H9 (cell line): ENCODE measurements at regions not wholly inside any gene's neighbourhood (a gene's known extent, or its start where the extent isn't known, plus 50 kb on each side); places are given as distances from the start of the nearest gene placed in this dataset.

Source experiments
- DNase-seq: peaks from one replicate; pipeline ENCODE4 v3.0.0-alpha.2; 2017
- H2AFZ ChIP-seq: one replicate; pipeline ENCODE4 v1.6.1; 2013; ENCODE audit warnings: mild to moderate bottlenecking, low read length, control low read depth, moderate library complexity
- H2AK5ac ChIP-seq: 2 replicates; pipeline ENCODE4 v1.6.1; 2013; ENCODE audit warnings: low read length, control low read depth, mixed read lengths; ENCODE audit not compliant: insufficient read length
- H2BK120ac ChIP-seq: one replicate; pipeline ENCODE4 v1.6.1; 2013; ENCODE audit warnings: low read depth, mild to moderate bottlenecking, low read length, control low read depth, inconsistent platforms; ENCODE audit not compliant: poor library complexity, severe bottlenecking
- H2BK12ac ChIP-seq: 2 replicates; pipeline ENCODE4 v1.6.1; 2013; ENCODE audit warnings: low read length, control low read depth, mixed read lengths, low read depth; ENCODE audit not compliant: insufficient read length
- H2BK15ac ChIP-seq: 2 replicates; pipeline ENCODE4 v1.6.1; 2013; ENCODE audit warnings: low read depth, low read length, control low read depth
- H2BK20ac ChIP-seq: one replicate; pipeline ENCODE4 v1.6.1; 2013; ENCODE audit warnings: low read depth, mild to moderate bottlenecking, low read length, control low read depth, inconsistent platforms; ENCODE audit not compliant: poor library complexity, severe bottlenecking
- H2BK5ac ChIP-seq: 2 replicates; pipeline ENCODE4 v1.6.1; 2013; ENCODE audit warnings: low read length, control low read depth, mixed read lengths; ENCODE audit not compliant: insufficient read length
- H3K14ac ChIP-seq: 2 replicates; pipeline ENCODE4 v1.6.1; 2013; ENCODE audit warnings: low read length, control low read depth; ENCODE audit not compliant: insufficient read depth
- H3K18ac ChIP-seq: 2 replicates; pipeline ENCODE4 v1.6.1; 2013; ENCODE audit warnings: low read depth, mild to moderate bottlenecking, mixed read lengths, low read length, control low read depth; ENCODE audit not compliant: insufficient read length
- H3K23ac ChIP-seq: 2 replicates; pipeline ENCODE4 v1.6.1; 2013; ENCODE audit warnings: low read length, control low read depth, mixed read lengths, low read depth; ENCODE audit not compliant: insufficient read length
- H3K23me2 ChIP-seq: 2 replicates; pipeline ENCODE4 v1.6.1; 2013; ENCODE audit warnings: low read depth, mild to moderate bottlenecking, mixed read lengths, low read length, control low read depth; ENCODE audit not compliant: insufficient read length, poor library complexity, severe bottlenecking
- H3K27ac ChIP-seq: 2 replicates; pipeline ENCODE4 v1.5.1; 2013; ENCODE audit warnings: low read length, control low read depth, mixed read lengths, low read depth; ENCODE audit not compliant: insufficient read length
- H3K27me3 ChIP-seq: 2 replicates; pipeline ENCODE4 v1.6.1; 2013; ENCODE audit warnings: low read length, control low read depth, inconsistent platforms; ENCODE audit not compliant: insufficient read depth
- H3K4ac ChIP-seq: 2 replicates; pipeline ENCODE4 v1.6.1; 2013; ENCODE audit warnings: low read depth, mild to moderate bottlenecking, control low read depth, inconsistent platforms, low read length, moderate library complexity
- H3K4me1 ChIP-seq: 2 replicates; pipeline ENCODE4 v1.6.1; 2013; ENCODE audit warnings: low read length, control low read depth, inconsistent platforms; ENCODE audit not compliant: insufficient read depth
- H3K4me2 ChIP-seq: 2 replicates; pipeline ENCODE4 v1.6.1; 2013; ENCODE audit warnings: low read length, control low read depth, mixed read lengths; ENCODE audit not compliant: insufficient read length, insufficient read depth
- H3K56ac ChIP-seq: 2 replicates; pipeline ENCODE4 v1.6.1; 2013; ENCODE audit warnings: low read depth, mild to moderate bottlenecking, mixed read lengths, low read length, control low read depth; ENCODE audit not compliant: insufficient read length
- H3K79me1 ChIP-seq: 2 replicates; pipeline ENCODE4 v1.6.1; 2013; ENCODE audit warnings: low read depth, mild to moderate bottlenecking, moderate library complexity, low read length, control low read depth, inconsistent platforms; ENCODE audit not compliant: insufficient read depth, poor library complexity, severe bottlenecking
- H3K79me2 ChIP-seq: 2 replicates; pipeline ENCODE4 v1.6.1; 2013; ENCODE audit warnings: low read length, control low read depth, inconsistent platforms; ENCODE audit not compliant: insufficient read depth
- H3K9ac ChIP-seq: 2 replicates; pipeline ENCODE4 v1.6.1; 2013; ENCODE audit warnings: low read length, control low read depth, mixed read lengths; ENCODE audit not compliant: insufficient read length; ENCODE audit errors: extremely low read depth
- H3K9me3 ChIP-seq: one replicate; pipeline ENCODE4 v1.6.1; 2013; ENCODE audit warnings: low read depth, low read length, inconsistent platforms; ENCODE audit not compliant: control insufficient read depth
- H3T11ph ChIP-seq: one replicate; pipeline ENCODE4 v1.6.1; 2013; ENCODE audit warnings: mild to moderate bottlenecking, low read length, control low read depth, inconsistent platforms
- H4K20me1 ChIP-seq: one replicate; pipeline ENCODE4 v1.6.1; 2013; ENCODE audit not compliant: control insufficient read depth, insufficient read length, insufficient read depth
- H4K5ac ChIP-seq: 2 replicates; pipeline ENCODE4 v1.6.1; 2013; ENCODE audit warnings: low read depth, mild to moderate bottlenecking, mixed read lengths, low read length, control low read depth; ENCODE audit not compliant: insufficient read length
- H4K8ac ChIP-seq: replicated peaks from 2 replicates; pipeline ENCODE4 v1.6.1; 2013; ENCODE audit warnings: low read length, control low read depth, mixed read lengths, low read depth; ENCODE audit not compliant: insufficient read length
- H4K91ac ChIP-seq: 2 replicates; pipeline ENCODE4 v1.6.1; 2013; ENCODE audit warnings: low read depth, mild to moderate bottlenecking, moderate library complexity, mixed read lengths, low read length, control low read depth; ENCODE audit not compliant: insufficient read length
- H3K27ac Mint-ChIP-seq, 3 experiments: 2 replicates in 2 of 3; 3 replicates in 1 of 3; pipeline ENCODE4 v1.8.0; 2020 to 2021; ENCODE audit warnings: mixed read lengths in 3 of 3, mild to moderate bottlenecking in 1 of 3, moderate library complexity in 1 of 3
- H3K27me3 Mint-ChIP-seq: 2 replicates; pipeline ENCODE4 v1.8.0; 2021; ENCODE audit warnings: low read depth, mild to moderate bottlenecking, moderate library complexity, mixed read lengths
- H3K36me3 Mint-ChIP-seq, 3 experiments: 2 replicates in 2 of 3; 3 replicates in 1 of 3; pipeline ENCODE4 v1.8.0; 2020 to 2021; ENCODE audit warnings: low read depth in 3 of 3, mixed read lengths in 3 of 3; ENCODE audit not compliant: insufficient read depth in 1 of 3
- H3K4me1 Mint-ChIP-seq, 2 experiments: 2 replicates each; pipeline ENCODE4 v1.8.0; 2020; ENCODE audit warnings: mixed read lengths in 2 of 2
- H3K4me3 Mint-ChIP-seq, 2 experiments: 2 replicates in 1 of 2; 3 replicates in 1 of 2; pipeline ENCODE4 v1.8.0; 2020 to 2021; ENCODE audit warnings: mild to moderate bottlenecking in 2 of 2, mixed read lengths in 2 of 2, moderate library complexity in 1 of 2
- H3K9me3 Mint-ChIP-seq, 2 experiments: 2 replicates in 1 of 2; 3 replicates in 1 of 2; pipeline ENCODE4 v1.8.0; 2020; ENCODE audit warnings: mild to moderate bottlenecking in 2 of 2, mixed read lengths in 2 of 2, moderate library complexity in 1 of 2
- WGBS: extraction: QIAGEN DNeasy Blood & Tissue Kit; methylation state at CpG from one replicate; pipeline ENCODE4 v1.1.7; 2013; ENCODE audit warnings: missing lambda C conversion rate, low lambda C conversion rate, mixed read lengths; ENCODE audit not compliant: insufficient read length; ENCODE audit errors: extremely low coverage; 5-methylcytosine and 5-hydroxymethylcytosine counted together
- TF ChIP-seq, protein P1 (sequence below): fragments of 200-600 bp; sonication (generic); conservative IDR thresholded peaks from 3 replicates; pipeline ENCODE4 v1.8.0; 2021; ENCODE audit warnings: antibody characterized with exemption, mild to moderate bottlenecking

DNA sequence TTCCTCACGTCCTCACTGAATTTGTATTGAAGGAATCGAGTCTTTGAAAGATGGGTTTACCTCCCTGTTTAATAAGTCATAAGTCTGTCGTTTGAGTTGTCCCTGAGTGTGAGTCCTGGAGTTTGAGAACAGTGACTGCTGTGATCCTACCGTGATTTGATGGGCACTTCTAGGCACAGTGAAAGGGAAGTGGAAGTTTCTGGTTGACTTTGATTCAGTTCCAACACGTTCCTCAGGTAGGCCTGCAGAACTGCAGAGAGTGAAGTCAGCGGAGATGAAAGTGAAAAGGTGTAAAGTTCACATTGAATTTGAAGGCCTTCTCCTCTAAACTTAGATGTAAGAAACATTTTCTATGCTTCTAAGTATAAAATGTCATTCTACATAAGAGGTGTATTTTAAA is 52.9 kb upstream of the ACKR3 start:
- Mint-ChIP-seq H3K9me3 (peaks cover 2% of the 10 kb centered on the region in 2 experiments; a peak in 2 of 5 replicates), H3K4me3 (no peak overlapping the region), H3K36me3 (no peaks in the 10 kb centered on the region; a peak in 1 of 7 replicates), H3K27me3 (peaks cover 4% of the 10 kb centered on the region), H3K4me1 (peaks cover 0 to 3% of the 10 kb centered on the region in 2 experiments; a peak in 3 of 4 replicates), H3K27ac (peak overlapping the region in 1 of 3 experiments; percentile 3; a peak in 1 of 7 replicates)
- WGBS, result no CpG with 5 or more reads among the region's 6 CpGs
- H3K27me3 ChIP-seq, result no peaks in the 10 kb centered on the region
- no peak overlapping the region for H2BK5ac ChIP-seq
- H3K18ac ChIP-seq, result no peak overlapping the region
- H3K4me2 ChIP-seq, result no peak overlapping the region
- no peak overlapping the region for H3K4ac ChIP-seq
- H4K20me1 ChIP-seq, result no peaks in the 10 kb centered on the region
- no peak overlapping the region for H2AFZ ChIP-seq
- TF ChIP-seq, protein P1, sequence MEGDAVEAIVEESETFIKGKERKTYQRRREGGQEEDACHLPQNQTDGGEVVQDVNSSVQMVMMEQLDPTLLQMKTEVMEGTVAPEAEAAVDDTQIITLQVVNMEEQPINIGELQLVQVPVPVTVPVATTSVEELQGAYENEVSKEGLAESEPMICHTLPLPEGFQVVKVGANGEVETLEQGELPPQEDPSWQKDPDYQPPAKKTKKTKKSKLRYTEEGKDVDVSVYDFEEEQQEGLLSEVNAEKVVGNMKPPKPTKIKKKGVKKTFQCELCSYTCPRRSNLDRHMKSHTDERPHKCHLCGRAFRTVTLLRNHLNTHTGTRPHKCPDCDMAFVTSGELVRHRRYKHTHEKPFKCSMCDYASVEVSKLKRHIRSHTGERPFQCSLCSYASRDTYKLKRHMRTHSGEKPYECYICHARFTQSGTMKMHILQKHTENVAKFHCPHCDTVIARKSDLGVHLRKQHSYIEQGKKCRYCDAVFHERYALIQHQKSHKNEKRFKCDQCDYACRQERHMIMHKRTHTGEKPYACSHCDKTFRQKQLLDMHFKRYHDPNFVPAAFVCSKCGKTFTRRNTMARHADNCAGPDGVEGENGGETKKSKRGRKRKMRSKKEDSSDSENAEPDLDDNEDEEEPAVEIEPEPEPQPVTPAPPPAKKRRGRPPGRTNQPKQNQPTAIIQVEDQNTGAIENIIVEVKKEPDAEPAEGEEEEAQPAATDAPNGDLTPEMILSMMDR, result no peak
- H3K4me1 ChIP-seq, result no peaks in the 10 kb centered on the region
- H2BK20ac ChIP-seq, result no peak overlapping the region
- no peak overlapping the region for H3K56ac ChIP-seq
- no peak overlapping the region for H3K27ac ChIP-seq
- no peak overlapping the region for H2AK5ac ChIP-seq
- no peak overlapping the region for H2BK120ac ChIP-seq
- no peak for DNase-seq
- no peak overlapping the region for H2BK12ac ChIP-seq
- H3K23me2 ChIP-seq, result no peaks in the 10 kb centered on the region
- H3K14ac ChIP-seq, result no peak overlapping the region
- H3T11ph ChIP-seq, result no peak overlapping the region
- H4K5ac ChIP-seq, result no peak overlapping the region
- no peaks in the 10 kb centered on the region for H3K9me3 ChIP-seq
- H3K23ac ChIP-seq, result no peak overlapping the region
- no peaks in the 10 kb centered on the region for H3K79me1 ChIP-seq
- H3K9ac ChIP-seq, result no peak overlapping the region
- H3K79me2 ChIP-seq, result no peaks in the 10 kb centered on the region
- H4K8ac ChIP-seq, result no peak overlapping the region
- no peak overlapping the region for H4K91ac ChIP-seq
- no peak overlapping the region for H2BK15ac ChIP-seq
